HG02943 (cell line): ENCODE measurements at regions not wholly inside any gene's neighbourhood (a gene's known extent, or its start where the extent isn't known, plus 50 kb on each side); places are given as distances from the start of the nearest gene placed in this dataset.

ENCODE experiments used
- ATAC-seq: cut with Tn5 transposase; IDR thresholded peaks from one replicate; pipeline ENCODE4 v1.9.1; 2021; ENCODE audit warnings: mild to moderate bottlenecking, low read depth, moderate library complexity; ENCODE audit not compliant: unreplicated experiment

- no peak for ATAC-seq
These were observed 208.0 kb upstream of the EOMES start for GRCh38 chr3:27930052-27930602.

- ATAC-seq, result no peak
These were observed 213.4 kb upstream of the EOMES start for GRCh38 chr3:27935492-27935891.

DNA sequence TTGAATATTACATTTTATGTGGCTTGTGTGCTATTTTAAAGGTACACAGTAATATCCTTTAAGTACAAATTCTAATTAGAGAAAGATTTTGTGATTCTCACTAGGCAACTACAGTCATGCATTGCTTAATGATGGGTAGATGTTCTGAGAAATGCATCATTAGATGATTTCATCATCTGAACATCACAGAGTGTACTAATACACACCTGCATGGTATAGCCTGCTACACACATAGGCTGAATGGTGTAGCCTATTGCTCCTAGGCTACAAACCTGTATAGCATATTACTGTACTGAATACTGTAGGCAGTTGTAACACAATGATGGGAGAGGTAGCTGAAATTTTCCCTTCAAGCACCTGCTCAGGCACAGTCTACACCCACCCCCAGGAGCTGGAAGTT, 217.4 kb upstream of the EOMES start:
- no peak for ATAC-seq

DNA sequence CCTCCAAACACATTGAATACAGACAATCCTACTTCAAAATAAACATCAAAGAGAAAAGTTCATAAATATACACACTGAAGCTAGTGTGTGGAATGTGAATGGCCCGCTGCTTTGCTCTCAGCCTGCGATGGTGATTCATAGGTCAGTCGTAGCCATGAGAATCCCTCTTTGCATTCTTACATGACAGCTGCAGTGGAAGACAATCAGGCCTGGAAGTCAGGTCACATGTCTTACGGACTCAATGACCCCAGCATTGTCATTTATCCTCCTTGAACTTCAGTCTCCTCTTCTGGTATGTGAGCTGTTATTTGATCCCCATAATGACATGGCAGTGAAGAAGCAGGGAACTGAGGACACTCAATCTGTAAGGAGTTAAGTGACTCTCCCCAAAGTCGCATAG, 217.8 kb upstream of the EOMES start:
- no peak for ATAC-seq

DNA sequence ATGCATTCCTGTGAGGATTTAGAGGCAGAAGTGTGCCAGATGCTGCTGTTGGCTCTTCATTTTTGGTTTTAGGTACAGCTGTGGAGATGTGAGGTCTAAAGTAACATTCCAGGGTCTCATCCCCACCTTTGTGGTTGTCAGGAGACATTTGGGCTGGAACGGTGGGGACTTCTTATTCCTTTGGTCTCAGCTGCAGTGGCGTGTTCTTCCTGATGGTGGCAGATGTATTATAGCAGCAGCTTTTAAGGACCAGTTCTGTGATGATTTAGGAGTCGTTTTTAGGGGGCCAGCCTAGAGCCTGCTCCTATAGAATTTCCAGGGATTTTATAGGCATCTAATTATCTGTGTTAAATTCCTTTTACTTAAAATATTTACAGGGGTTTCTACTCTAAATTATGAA, 221.0 kb upstream of the EOMES start:
- no peak for ATAC-seq

DNA sequence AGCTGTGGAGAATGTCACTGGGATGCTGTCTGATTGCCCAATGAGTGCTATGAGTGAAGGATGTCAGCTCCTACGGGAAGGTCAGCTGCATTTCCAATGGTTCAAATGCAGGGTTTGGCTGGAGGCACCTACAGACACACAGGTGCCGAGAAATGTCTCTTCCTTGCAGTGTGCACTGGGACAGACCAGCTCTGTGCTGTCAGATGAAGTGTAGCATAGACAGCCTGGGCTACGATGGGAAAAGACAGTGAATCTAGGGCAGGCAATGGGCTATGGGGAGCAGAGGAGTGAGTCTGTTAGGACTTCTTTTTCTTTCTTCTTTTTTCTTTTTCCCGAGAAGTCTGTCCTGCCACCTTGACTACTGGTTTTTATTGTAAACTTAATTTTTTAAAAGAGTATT, 223.1 kb upstream of the EOMES start:
- ATAC-seq, result no peak

DNA sequence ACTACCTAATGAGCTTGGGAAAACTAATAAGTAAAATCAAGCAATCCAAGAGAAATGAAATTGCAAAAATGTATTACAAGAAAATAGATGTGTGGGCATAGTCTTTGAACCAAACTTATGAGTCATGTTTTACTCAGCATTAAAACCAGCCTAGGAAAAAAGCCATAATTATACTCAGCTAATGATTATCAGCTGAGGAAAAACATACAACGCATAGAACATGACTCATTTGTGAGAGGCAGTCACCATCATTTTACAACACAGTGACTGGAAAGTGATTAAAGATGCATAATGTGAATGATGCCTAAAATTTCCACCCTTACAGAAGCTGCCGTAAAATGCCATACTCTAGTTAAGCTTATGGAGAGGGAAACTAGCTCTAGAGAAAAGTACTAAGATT, 238.0 kb upstream of the EOMES start:
- ATAC-seq, result no peak

GRCh38 chr3:27963519-27963918, 241.4 kb upstream of the EOMES start:
- ATAC-seq, result no peak

DNA sequence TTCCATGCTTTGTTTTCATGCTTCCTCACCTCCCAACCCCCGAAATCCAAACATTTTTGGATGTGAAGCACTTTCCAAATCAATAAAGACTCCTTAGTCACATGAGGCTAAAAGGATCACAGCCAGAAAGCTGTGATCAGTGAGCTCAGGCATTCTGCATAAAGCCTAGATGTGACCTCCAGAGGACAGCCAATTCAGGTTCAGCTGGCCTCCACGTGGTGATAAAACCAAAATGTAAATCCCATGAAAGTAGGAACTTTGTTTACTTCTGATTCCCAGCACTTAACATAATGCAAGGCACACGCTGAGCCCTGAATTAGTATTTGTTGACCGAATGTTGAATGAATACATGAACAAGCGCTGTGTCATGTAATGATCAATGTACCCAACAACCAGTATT, 249.5 kb upstream of the EOMES start:
- no peak for ATAC-seq

- no peak for ATAC-seq
These were observed 254.8 kb upstream of the EOMES start for GRCh38 chr3:27976933-27977332.

GRCh38 chr3:27978440-27978839, 256.3 kb upstream of the EOMES start:
- ATAC-seq, result no peak

DNA sequence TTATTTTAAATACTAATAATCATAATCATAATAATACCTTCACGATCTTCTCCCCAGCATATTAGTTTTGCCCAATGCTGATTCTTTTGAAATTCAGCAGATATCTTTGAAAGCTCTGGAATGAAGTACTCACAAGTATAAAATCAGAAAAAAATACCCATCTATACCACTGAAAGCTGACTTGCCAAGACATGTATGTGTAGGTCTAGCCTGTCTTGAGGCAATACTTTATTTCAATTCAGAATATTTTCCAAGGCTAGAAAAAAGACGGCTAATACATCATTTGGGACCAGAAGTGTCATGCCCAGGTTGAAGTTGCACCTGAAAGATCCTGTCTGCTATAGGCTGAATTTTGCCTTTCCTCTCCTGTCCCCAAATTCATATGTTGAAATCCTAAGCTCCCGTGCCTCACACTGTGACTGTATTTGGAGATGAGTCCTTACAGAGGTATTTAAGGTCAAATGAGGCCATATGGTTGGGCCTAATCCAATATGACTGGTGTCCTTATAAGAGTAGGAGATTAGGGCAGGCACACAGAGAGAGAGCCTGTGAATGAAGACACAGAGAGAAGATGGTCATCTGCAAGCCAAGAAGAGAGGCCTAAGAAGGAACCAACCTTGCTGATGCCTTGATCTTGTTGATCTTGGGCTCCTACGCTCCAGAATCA, 255.9 kb upstream of the CMC1 start:
- ATAC-seq, result no peak

- ATAC-seq, result no peak
These were observed 255.1 kb upstream of the CMC1 start for GRCh38 chr3:27986234-27986879.

DNA sequence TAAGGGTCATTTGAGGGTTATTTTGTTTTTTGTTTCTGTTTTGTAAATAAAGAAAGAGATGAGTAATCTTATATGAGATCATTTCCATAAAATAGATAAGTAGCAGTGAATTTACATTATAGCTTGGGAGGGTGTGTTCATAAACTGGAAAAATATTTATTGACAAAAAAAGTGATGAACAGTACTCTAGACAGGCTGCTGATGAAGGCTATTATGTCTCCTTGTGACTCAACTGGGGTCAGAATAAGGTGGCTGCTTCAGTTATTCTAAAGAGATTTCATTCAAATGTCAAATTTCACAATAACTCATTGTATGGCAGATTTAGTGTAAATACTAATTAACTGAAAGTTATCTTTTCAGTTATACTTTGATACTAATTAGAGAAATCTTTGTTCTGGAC, 251.1 kb upstream of the CMC1 start:
- ATAC-seq, result no peak

- ATAC-seq, result no peak
These were observed 250.6 kb upstream of the CMC1 start for GRCh38 chr3:27990837-27991236.

GRCh38 chr3:27993051-27993450, 248.4 kb upstream of the CMC1 start:
- no peak for ATAC-seq

DNA sequence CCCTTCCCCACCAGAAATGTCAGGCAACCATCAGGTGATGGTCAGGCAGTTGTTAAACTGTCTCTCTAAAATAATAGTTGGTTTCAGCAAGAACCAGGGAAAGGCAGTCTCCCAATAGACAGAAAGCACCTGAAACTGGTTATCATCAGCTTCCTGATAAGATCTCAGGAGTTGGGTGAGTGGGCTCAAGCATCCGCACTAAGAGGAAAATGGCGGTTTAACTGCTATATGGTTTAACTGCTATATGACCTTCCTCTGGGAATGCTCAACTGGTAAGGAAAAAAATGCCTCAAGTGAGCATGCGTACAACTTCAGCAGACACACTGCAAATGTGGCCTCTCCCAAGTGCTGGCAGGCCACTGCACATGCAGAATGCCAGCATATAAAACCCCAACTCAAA, 240.8 kb upstream of the CMC1 start:
- ATAC-seq, result no peak

DNA sequence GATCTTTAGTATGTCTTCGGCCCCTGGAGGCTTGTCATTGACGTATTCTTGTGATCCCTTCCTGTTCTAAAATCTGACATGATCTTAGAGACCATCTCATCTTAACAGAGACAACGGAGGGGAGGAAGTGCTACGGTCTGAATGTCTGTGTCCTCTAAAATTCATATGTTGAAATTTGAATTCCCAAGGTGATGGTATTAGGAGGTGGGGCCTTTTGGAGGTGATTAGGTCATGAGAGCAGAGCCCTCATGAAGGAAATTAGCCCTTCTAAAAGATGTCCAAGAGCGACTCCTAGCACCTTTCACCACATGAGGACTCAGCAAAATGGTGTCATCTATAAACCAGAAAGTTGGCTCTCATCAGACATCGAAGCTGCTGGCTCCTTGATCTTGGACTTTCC, 233.2 kb upstream of the CMC1 start:
- no peak for ATAC-seq

- ATAC-seq, result no peak
These were observed 228.6 kb upstream of the CMC1 start for GRCh38 chr3:28012830-28013229.

DNA sequence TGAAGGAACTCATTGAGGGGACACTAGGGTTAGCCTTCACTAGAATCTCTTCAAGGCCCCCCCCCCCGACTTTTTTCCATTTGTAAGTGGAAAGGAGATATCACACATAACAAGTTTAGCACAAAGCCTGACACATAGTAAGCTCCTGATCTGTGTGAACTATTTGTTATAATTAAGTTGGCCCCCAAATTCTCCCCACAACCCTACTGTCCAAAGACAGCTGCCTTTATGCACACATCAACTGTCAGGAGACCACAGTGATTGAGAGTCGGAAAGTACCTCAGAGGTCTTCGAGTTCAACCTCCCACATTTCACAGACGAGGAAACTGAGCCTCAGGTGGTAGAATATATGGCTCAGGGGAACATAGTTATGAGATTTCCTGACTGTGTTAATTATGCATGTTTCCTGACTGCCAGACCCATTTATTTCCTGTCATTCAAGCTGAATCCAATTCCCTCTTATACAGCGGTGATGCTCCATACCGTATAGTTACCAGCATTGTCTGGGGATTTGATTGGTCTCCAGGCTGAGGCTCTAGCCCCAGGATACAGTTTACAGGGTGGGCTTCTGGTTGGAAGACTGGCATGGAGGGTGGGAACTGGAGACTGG, 227.4 kb upstream of the CMC1 start:
- ATAC-seq, result no peak

DNA sequence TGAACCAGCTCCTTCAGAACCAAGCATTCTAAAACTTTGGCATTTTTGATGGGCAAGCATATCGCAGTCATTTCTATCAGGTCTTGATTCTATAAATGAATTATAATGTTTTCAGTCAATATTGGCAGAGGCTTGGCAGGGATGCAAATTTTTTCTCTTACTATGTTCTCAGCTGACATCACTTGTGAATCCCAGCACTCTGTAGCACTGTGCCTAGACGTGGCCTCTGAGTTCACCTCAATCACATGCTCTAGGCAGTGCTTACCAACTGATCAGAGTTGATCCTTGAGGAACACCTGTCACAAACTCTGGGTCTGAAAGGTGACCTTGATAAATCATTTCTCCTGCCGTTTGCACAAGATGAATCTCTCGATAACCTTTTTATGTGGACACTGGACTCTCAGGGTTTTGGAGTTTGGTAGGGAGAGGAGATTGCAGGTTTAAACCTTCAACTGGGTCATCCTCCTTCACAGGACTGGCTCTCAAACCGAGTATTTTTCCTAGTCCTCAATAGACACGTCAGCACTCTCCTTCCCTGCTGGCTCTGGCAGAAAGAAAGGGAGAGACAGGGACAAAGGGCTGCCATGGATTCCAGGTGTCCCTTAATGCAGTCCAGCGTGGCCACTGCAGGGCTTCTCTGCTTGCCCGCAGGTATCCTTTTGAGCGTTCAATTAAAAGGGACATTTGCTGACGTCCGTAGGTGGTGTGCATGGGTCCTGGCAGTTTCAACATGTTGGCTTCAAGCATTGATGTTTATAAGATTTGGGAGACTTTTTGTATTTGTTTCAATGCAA, 222.3 kb upstream of the CMC1 start:
- ATAC-seq, result no peak
